Ascending aorta (tissue), 2 donors: ENCODE measurements at regions not wholly inside any gene's neighbourhood (a gene's known extent, or its start where the extent isn't known, plus 50 kb on each side); places are given as distances from the start of the nearest gene placed in this dataset.

Experiments
- DNase-seq, 2 donors: peaks; one replicate each; pipeline ENCODE4 v3.0.0-alpha.2; 2019; ENCODE audit warnings: low spot score in 2 of 2
- H3K27ac ChIP-seq, 2 donors: fragments of 200-600 bp; sonication (generic); one replicate each; pipeline ENCODE4 v1.5.1; 2016 to 2017; ENCODE audit warnings: mild to moderate bottlenecking in 1 of 2
- H3K27me3 ChIP-seq: fragments of 200-600 bp; sonication (generic); one replicate; pipeline ENCODE4 v1.5.1; 2017
- H3K36me3 ChIP-seq, 2 donors: fragments of 200-600 bp; sonication (generic); one replicate each; pipeline ENCODE4 v1.5.1; 2016
- H3K4me1 ChIP-seq, 2 donors: fragments of 200-600 bp; sonication (generic); one replicate each; pipeline ENCODE4 v1.5.1; 2016 to 2017; ENCODE audit warnings: mild to moderate bottlenecking in 1 of 2
- H3K4me3 ChIP-seq, 2 donors: fragments of 200-600 bp; sonication (generic); one replicate each; pipeline ENCODE4 v1.5.1; 2016 to 2017; ENCODE audit warnings: mild to moderate bottlenecking in 1 of 2
- H3K9me3 ChIP-seq, 2 donors: fragments of 200-600 bp; sonication (generic); one replicate each; pipeline ENCODE4 v1.5.1; 2016
- intact Hi-C: fragments of 100-400 bp; cut with DNase I; formaldehyde crosslinking; loops from one replicate; pipeline ENCODE4 v1.15.1; 2023
- TF ChIP-seq, protein P1 (sequence below), 3 experiments: fragments of 200-600 bp in 2 of 3; fragments of 450-650 bp in 1 of 3; sonication (generic) in 2 of 3; IDR thresholded peaks; one replicate each; pipeline ENCODE4 v1.5.1; 2016 to 2019; ENCODE audit warnings: antibody characterized with exemption in 3 of 3, mild to moderate bottlenecking in 1 of 3, moderate library complexity in 1 of 3

DNA sequence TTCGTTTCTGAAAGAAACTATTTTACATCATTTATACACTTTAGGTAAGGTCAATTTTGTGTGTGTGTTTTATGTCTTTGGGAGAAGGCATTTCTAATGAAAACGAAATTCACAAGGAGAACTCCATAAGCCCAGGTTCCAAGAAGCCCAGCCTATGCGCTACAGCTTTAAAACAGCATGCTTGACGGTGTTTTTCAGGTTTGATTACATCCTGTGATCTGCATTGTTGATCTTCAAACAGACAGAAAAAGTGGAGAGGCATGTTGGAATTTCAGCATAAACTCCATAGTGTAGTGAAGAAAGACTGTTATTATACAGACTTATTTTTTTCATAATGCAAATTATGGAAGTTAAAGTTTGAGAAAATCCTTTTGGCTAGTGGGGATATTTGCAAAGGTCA is 187.6 kb downstream of the TEX36 start:
- H3K4me1 ChIP-seq: no peaks in the 10 kb centered on the region
- intact Hi-C loops: no loop called here
- TF ChIP-seq, protein P1, sequence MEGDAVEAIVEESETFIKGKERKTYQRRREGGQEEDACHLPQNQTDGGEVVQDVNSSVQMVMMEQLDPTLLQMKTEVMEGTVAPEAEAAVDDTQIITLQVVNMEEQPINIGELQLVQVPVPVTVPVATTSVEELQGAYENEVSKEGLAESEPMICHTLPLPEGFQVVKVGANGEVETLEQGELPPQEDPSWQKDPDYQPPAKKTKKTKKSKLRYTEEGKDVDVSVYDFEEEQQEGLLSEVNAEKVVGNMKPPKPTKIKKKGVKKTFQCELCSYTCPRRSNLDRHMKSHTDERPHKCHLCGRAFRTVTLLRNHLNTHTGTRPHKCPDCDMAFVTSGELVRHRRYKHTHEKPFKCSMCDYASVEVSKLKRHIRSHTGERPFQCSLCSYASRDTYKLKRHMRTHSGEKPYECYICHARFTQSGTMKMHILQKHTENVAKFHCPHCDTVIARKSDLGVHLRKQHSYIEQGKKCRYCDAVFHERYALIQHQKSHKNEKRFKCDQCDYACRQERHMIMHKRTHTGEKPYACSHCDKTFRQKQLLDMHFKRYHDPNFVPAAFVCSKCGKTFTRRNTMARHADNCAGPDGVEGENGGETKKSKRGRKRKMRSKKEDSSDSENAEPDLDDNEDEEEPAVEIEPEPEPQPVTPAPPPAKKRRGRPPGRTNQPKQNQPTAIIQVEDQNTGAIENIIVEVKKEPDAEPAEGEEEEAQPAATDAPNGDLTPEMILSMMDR (IDR thresholded peaks at IDR 0.05): no peak
- H3K4me3 ChIP-seq: no peak overlapping the region
- H3K27ac ChIP-seq: no peak overlapping the region
- H3K36me3 ChIP-seq: no peaks in the 10 kb centered on the region
- DNase-seq: no peak
- no peaks in the 10 kb centered on the region for H3K9me3 ChIP-seq
- no peaks in the 10 kb centered on the region for H3K27me3 ChIP-seq

GRCh38 chr10:125494651-125495239 is 188.2 kb downstream of the TEX36 start:
- no peak overlapping the region for H3K27ac ChIP-seq
- no peaks in the 10 kb centered on the region for H3K27me3 ChIP-seq
- H3K4me3 ChIP-seq: no peak overlapping the region
- intact Hi-C loops: no loop called here
- H3K4me1 ChIP-seq: no peaks in the 10 kb centered on the region
- no peaks in the 10 kb centered on the region for H3K9me3 ChIP-seq
- TF ChIP-seq, protein P1 (IDR thresholded peaks at IDR 0.05): no peak
- DNase-seq: no peak
- no peaks in the 10 kb centered on the region for H3K36me3 ChIP-seq

DNA sequence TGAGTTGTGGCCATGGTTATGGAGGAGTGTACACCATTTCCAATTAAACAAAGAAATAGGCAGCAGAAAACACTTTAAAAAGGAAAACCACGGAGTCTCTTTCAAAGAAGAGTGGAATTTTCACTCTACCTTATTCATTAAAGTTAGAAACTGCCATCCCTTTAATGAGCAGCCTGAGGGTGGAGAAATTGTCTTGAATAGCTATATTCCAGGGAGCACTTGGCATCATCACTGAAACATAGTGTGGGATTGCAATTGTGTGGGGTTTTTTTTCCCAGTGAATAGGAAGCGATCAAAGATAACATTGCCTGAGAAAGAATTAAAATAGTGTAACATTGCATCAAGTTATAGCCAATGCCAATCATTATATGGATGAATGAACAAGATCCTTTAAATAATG is 191.6 kb downstream of the TEX36 start:
- intact Hi-C loops: no loop called here
- H3K27ac ChIP-seq: no peak overlapping the region
- H3K27me3 ChIP-seq: no peaks in the 10 kb centered on the region
- H3K4me3 ChIP-seq: no peak overlapping the region
- no peak for DNase-seq
- H3K9me3 ChIP-seq: no peaks in the 10 kb centered on the region
- TF ChIP-seq, protein P1 (IDR thresholded peaks at IDR 0.05): no peak
- no peaks in the 10 kb centered on the region for H3K4me1 ChIP-seq
- no peaks in the 10 kb centered on the region for H3K36me3 ChIP-seq

DNA sequence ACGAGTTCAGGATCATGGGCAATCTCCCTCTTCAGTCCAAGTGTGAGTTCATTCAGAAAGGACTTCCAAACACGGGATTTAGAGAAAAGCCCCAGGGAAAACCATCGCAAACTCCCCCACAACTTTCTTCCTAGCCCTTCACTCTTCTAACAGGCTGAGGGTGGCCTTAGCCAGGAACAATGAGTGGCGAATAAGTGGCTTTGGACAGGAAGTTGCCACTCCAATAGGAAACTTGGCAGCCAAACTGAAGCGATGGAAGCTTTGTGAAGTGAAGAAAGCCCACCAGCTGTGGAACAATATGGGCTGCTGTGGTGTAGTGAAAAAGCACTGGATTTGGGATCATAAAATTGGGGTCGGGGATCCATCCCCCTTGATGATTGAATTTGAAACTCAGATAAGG is 193.2 kb downstream of the TEX36 start:
- H3K9me3 ChIP-seq: no peaks in the 10 kb centered on the region
- no peak overlapping the region for H3K4me3 ChIP-seq
- intact Hi-C loops: no loop called here
- no peak for DNase-seq
- H3K4me1 ChIP-seq: no peaks in the 10 kb centered on the region
- TF ChIP-seq, protein P1 (IDR thresholded peaks at IDR 0.05): no peak
- H3K27ac ChIP-seq: no peak overlapping the region
- H3K27me3 ChIP-seq: no peaks in the 10 kb centered on the region
- H3K36me3 ChIP-seq: no peaks in the 10 kb centered on the region

GRCh38 chr10:125485665-125486064 is 197.3 kb downstream of the TEX36 start:
- intact Hi-C loops: no loop called here
- Histone ChIP-seq H3K4me3 (no peak overlapping the region), H3K27ac (no peak overlapping the region), H3K4me1 (no peaks in the 10 kb centered on the region), H3K36me3 (no peaks in the 10 kb centered on the region), H3K27me3 (no peaks in the 10 kb centered on the region), H3K9me3 (no peaks in the 10 kb centered on the region)
- TF ChIP-seq, protein P1 (IDR thresholded peaks at IDR 0.05): no peak
- DNase-seq: no peak
